A549 (cell line): ENCODE measurements at regions not wholly inside any gene's neighbourhood (a gene's known extent, or its start where the extent isn't known, plus 50 kb on each side); places are given as distances from the start of the nearest gene placed in this dataset.

Source experiments
- ATAC-seq, 2 experiments: fragments of 200-7000 bp in 1 of 2; fragments of >200 bp in 1 of 2; cut with Nextera tagmentation in 1 of 2; cut with Tn5 transposase in 1 of 2; 3 replicates each; pipeline versions ENCODE4 v1.8.0 to v1.9.1; 2018 to 2020; ENCODE audit warnings: mild to moderate bottlenecking in 1 of 2, moderate library complexity in 1 of 2
- CTCF ChIA-PET: fragments of 300-600 bp; sonication (Branson Sonifier 250); formaldehyde crosslinking; extraction: SDS; loops from one replicate; lab custom pipeline; 2021; ENCODE audit warnings: antibody characterized with exemption, inconsistent platforms; lab: Yijun Ruan, JAX
- POLR2A ChIA-PET: fragments of 350-600 bp; formaldehyde crosslinking; extraction: SDS; loops from one replicate; lab custom pipeline; 2021; ENCODE audit warnings: antibody characterized with exemption, inconsistent platforms; lab: Yijun Ruan, JAX
- DNase-seq, 2 experiments: peaks; one replicate each; pipeline versions ENCODE4 v3.0.0 to v3.0.0-alpha.2; 2011 to 2016; ENCODE audit warnings: low read depth in 1 of 2, low spot score in 1 of 2
- FAIRE-seq: peaks from 2 replicates; lab custom pipeline; 2011; peaks lifted over from hg19 to GRCh38; lab: Jason Lieb, UNC
- H3K27ac ChIP-seq, 2 experiments: fragments of >200 bp; sonication (Bioruptor Twin); formaldehyde crosslinking; 3 replicates each; pipeline ENCODE4 v1.5.1; 2016 to 2017
- H3K4me1 ChIP-seq: fragments of >200 bp; sonication (Bioruptor Twin); formaldehyde crosslinking; 3 replicates; pipeline ENCODE4 v1.6.1; 2016
- H3K4me2 ChIP-seq: fragments of >200 bp; sonication (Bioruptor Twin); formaldehyde crosslinking; 3 replicates; pipeline ENCODE4 v1.6.1; 2016
- H3K4me3 ChIP-seq: fragments of >200 bp; sonication (Bioruptor Twin); formaldehyde crosslinking; 3 replicates; pipeline ENCODE4 v1.5.1; 2016
- H3K9me3 ChIP-seq: fragments of >200 bp; sonication (Bioruptor Twin); formaldehyde crosslinking; 3 replicates; pipeline ENCODE4 v1.6.1; 2016
- ATOH8 ChIP-seq: fragments of 250-450 bp; sonication (Bioruptor Pico); IDR thresholded peaks from 2 replicates; pipeline ENCODE4 v1.5.0; 2020; ENCODE audit warnings: low read depth, mild to moderate bottlenecking, moderate library complexity
- CBX8 ChIP-seq: fragments of 200-600 bp; sonication (generic); IDR thresholded peaks from 2 replicates; pipeline ENCODE4 v1.6.1; 2016
- FOSB ChIP-seq: fragments of 250-450 bp; sonication (Bioruptor Pico); IDR thresholded peaks from 2 replicates; pipeline ENCODE4 v1.5.0; 2020; ENCODE audit warnings: mild to moderate bottlenecking, moderate library complexity
- FOXS1 ChIP-seq: fragments of 250-450 bp; sonication (Bioruptor Pico); IDR thresholded peaks from 2 replicates; pipeline ENCODE4 v1.5.0; 2020; ENCODE audit warnings: mild to moderate bottlenecking, moderate library complexity
- HDAC2 ChIP-seq: fragments of 200-600 bp; sonication (generic); IDR thresholded peaks from 2 replicates; pipeline ENCODE4 v1.6.1; 2016
- HEYL ChIP-seq: fragments of 250-450 bp; sonication (Bioruptor Pico); IDR thresholded peaks from 2 replicates; pipeline ENCODE4 v1.8.0; 2021; ENCODE audit warnings: mild to moderate bottlenecking, moderate library complexity
- HMGXB4 ChIP-seq: fragments of 250-450 bp; sonication (Bioruptor Pico); IDR thresholded peaks from 2 replicates; pipeline ENCODE4 v1.5.0; 2021; ENCODE audit warnings: mild to moderate bottlenecking, moderate library complexity, borderline replicate concordance
- KDM1A ChIP-seq: fragments of 200-600 bp; sonication (generic); IDR thresholded peaks from 2 replicates; pipeline ENCODE4 v1.6.1; 2016; ENCODE audit warnings: low read depth, mild to moderate bottlenecking
- KDM5A ChIP-seq: fragments of 200-600 bp; sonication (generic); IDR thresholded peaks from 2 replicates; pipeline ENCODE4 v1.6.1; 2016; ENCODE audit warnings: antibody characterized with exemption, mild to moderate bottlenecking
- MAFK ChIP-seq: fragments of 450-650 bp; IDR thresholded peaks from 2 replicates; pipeline ENCODE4 v1.6.1; 2014; ENCODE audit not compliant: partially characterized antibody
- MAX ChIP-seq: IDR thresholded peaks from 2 replicates; pipeline ENCODE4 v1.6.1; 2012
- MAZ ChIP-seq: fragments of 150-350 bp; IDR thresholded peaks from 2 replicates; pipeline ENCODE4 v1.6.1; 2014; ENCODE audit warnings: antibody characterized with exemption, low read depth, low read length, borderline replicate concordance
- NR3C1 ChIP-seq: fragments of >200 bp; sonication (Bioruptor Twin); formaldehyde crosslinking; IDR thresholded peaks from 3 replicates; pipeline ENCODE4 v1.6.1; 2017
- PBX3 ChIP-seq: IDR thresholded peaks from 2 replicates; pipeline ENCODE4 v1.6.1; 2012
- POLR2AphosphoS2 ChIP-seq: conservative IDR thresholded peaks from 2 replicates; pipeline ENCODE4 v1.6.1; 2012; ENCODE audit warnings: low read length, improper control_type of control experiment, inconsistent platforms
- RAD21 ChIP-seq, 2 experiments: fragments of >200 bp in 1 of 2; sonication (Bioruptor Twin) in 1 of 2; formaldehyde crosslinking in 1 of 2; IDR thresholded peaks in 1 of 2; conservative IDR thresholded peaks in 1 of 2; 2 replicates in 1 of 2; 3 replicates in 1 of 2; pipeline ENCODE4 v1.6.1; 2012 to 2018; ENCODE audit warnings: inconsistent platforms in 1 of 2
- RARB ChIP-seq: fragments of 250-450 bp; sonication (Bioruptor Pico); IDR thresholded peaks from 2 replicates; pipeline ENCODE4 v1.8.0; 2021; ENCODE audit warnings: mild to moderate bottlenecking, moderate library complexity
- SMC3 ChIP-seq: fragments of >200 bp; sonication (Bioruptor Twin); formaldehyde crosslinking; IDR thresholded peaks from 3 replicates; pipeline ENCODE4 v1.6.1; 2018; ENCODE audit warnings: inconsistent platforms
- TFCP2L1 ChIP-seq: fragments of 250-450 bp; sonication (Bioruptor Pico); IDR thresholded peaks from 2 replicates; pipeline ENCODE4 v1.5.0; 2021; ENCODE audit warnings: mild to moderate bottlenecking
- TP53 ChIP-seq: fragments of 250-450 bp; sonication (Bioruptor Pico); IDR thresholded peaks from 2 replicates; pipeline ENCODE4 v1.5.0; 2021; ENCODE audit warnings: mild to moderate bottlenecking, moderate library complexity
- USF2 ChIP-seq: fragments of 450-650 bp; IDR thresholded peaks from 2 replicates; pipeline ENCODE4 v1.6.1; 2014; ENCODE audit warnings: antibody characterized with exemption
- ZFP36 ChIP-seq: fragments of 450-650 bp; IDR thresholded peaks from 2 replicates; pipeline ENCODE4 v1.6.1; 2014; ENCODE audit warnings: borderline replicate concordance; ENCODE audit not compliant: partially characterized antibody
- ZSCAN20 ChIP-seq: fragments of 250-450 bp; sonication (Bioruptor Pico); IDR thresholded peaks from 2 replicates; pipeline ENCODE4 v1.8.0; 2022; ENCODE audit warnings: mild to moderate bottlenecking, moderate library complexity
- WGBS: methylation state at CpG from one replicate; pipeline ENCODE4 v1.1.6; 2017; ENCODE audit errors: missing lambda C conversion rate; 5-methylcytosine and 5-hydroxymethylcytosine counted together

- CTCF ChIA-PET = no interaction called here
- DNase-seq (no peak), ATAC-seq (no peak), FAIRE-seq (peak; percentile 39)
- no peak overlapping the region for H3K27ac ChIP-seq
- no peak overlapping the region for H3K4me2 ChIP-seq
- H3K4me3 ChIP-seq = no peak overlapping the region
- WGBS = 60% methylated on average over 5 of the region's 5 CpGs
- POLR2A ChIA-PET = no interaction called here
- no peak for TF ChIP-seq MAZ
- no peak for TF ChIP-seq TP53 (CRISPR knock-in tag)
- no peak for TF ChIP-seq MAX
- no peak for TF ChIP-seq HMGXB4 (CRISPR knock-in tag)
- TF ChIP-seq PBX3 = no peak
- TF ChIP-seq KDM5A = no peak
- no peak for TF ChIP-seq RARB (CRISPR knock-in tag)
- TF ChIP-seq SMC3 = no peak
- TF ChIP-seq MAFK = no peak
- no peak for TF ChIP-seq USF2
- no peak for TF ChIP-seq NR3C1
- no peak for TF ChIP-seq KDM1A
- TF ChIP-seq TFCP2L1 (CRISPR knock-in tag) = no peak
- TF ChIP-seq ZFP36 = no peak
- TF ChIP-seq FOXS1 (CRISPR knock-in tag) = no peak
- no peak for TF ChIP-seq ZSCAN20
- TF ChIP-seq CBX8 = no peak
- no peak for TF ChIP-seq HEYL
- TF ChIP-seq ATOH8 (CRISPR knock-in tag) = no peak
- TF ChIP-seq, all 56 proteins: peak for 0
- no peaks in the 10 kb centered on the region for H3K9me3 ChIP-seq
- peaks cover 16% of the 10 kb centered on the region; the same call in 2 of the 3 replicates for H3K4me1 ChIP-seq
Measured at GRCh38 chr14:28323951-28324741, 442.4 kb upstream of the FOXG1 start.

- FAIRE-seq (no peak), ATAC-seq (no peak), DNase-seq (no peak)
- Histone ChIP-seq H3K9me3 (no peaks in the 10 kb centered on the region), H3K4me2 (no peak overlapping the region), H3K4me3 (no peak overlapping the region), H3K4me1 (peaks cover 6% of the 10 kb centered on the region; the same call in 1 of the 3 replicates), H3K27ac (no peak overlapping the region)
- CTCF ChIA-PET = no interaction called here
- POLR2A ChIA-PET = no interaction called here
- TF ChIP-seq POLR2AphosphoS2 = no peak
- TF ChIP-seq HMGXB4 (CRISPR knock-in tag) = no peak
- TF ChIP-seq RAD21 (conservative IDR thresholded peaks at IDR 0.05 in 1 of 2, IDR thresholded peaks at IDR 0.05 in 1 of 2) = no peak
- no peak for TF ChIP-seq FOSB (CRISPR knock-in tag)
- TF ChIP-seq HDAC2 = no peak
- no peak for TF ChIP-seq ZSCAN20
Measured at GRCh38 chr14:28340816-28341215, 425.8 kb upstream of the FOXG1 start.
